Central memory CD4-positive, alpha-beta T cell (primary cell): ENCODE measurements at regions not wholly inside any gene's neighbourhood (a gene's known extent, or its start where the extent isn't known, plus 50 kb on each side); places are given as distances from the start of the nearest gene placed in this dataset.

Experiments
- DNase-seq: peaks from one replicate; pipeline ENCODE4 v3.0.0; 2022

- no peak for DNase-seq
Observed at GRCh38 chr3:14273901-14274611, 95.4 kb downstream of the LSM3 start.

- no peak for DNase-seq
Observed at GRCh38 chr3:14274612-14274936, 96.0 kb downstream of the LSM3 start.

GRCh38 chr3:14274999-14275961 is 96.7 kb downstream of the LSM3 start:
- no peak for DNase-seq

GRCh38 chr3:14275962-14276909 is 97.6 kb downstream of the LSM3 start:
- DNase-seq, result no peak

GRCh38 chr3:14277557-14277956 is 98.9 kb downstream of the LSM3 start:
- no peak for DNase-seq

- no peak for DNase-seq
Observed at GRCh38 chr3:14278265-14278798, 99.7 kb downstream of the LSM3 start.

- no peak for DNase-seq
Observed at GRCh38 chr3:14278799-14279625, 100.4 kb downstream of the LSM3 start.

GRCh38 chr3:14279626-14280061 is 101.0 kb downstream of the LSM3 start:
- DNase-seq, result no peak

- DNase-seq, result no peak
Observed at GRCh38 chr3:14280326-14280725, 101.7 kb downstream of the LSM3 start.

- no peak for DNase-seq
Observed at GRCh38 chr3:14281053-14281452, 102.4 kb downstream of the LSM3 start.

- no peak for DNase-seq
Observed at GRCh38 chr3:14282001-14282705, 103.5 kb downstream of the LSM3 start.

GRCh38 chr3:14282706-14283075 is 104.1 kb downstream of the LSM3 start:
- DNase-seq, result no peak

- no peak for DNase-seq
Observed at GRCh38 chr3:14283092-14283812, 104.6 kb downstream of the LSM3 start.

GRCh38 chr3:14283813-14284438 is 105.3 kb downstream of the LSM3 start:
- no peak for DNase-seq

- no peak for DNase-seq
Observed at GRCh38 chr3:14284694-14285547, 106.3 kb downstream of the LSM3 start.

GRCh38 chr3:14285548-14285925 is 106.9 kb downstream of the LSM3 start:
- no peak for DNase-seq

- DNase-seq, result no peak
Observed at GRCh38 chr3:14286887-14287500, 108.4 kb downstream of the LSM3 start.

- DNase-seq, result no peak
Observed at GRCh38 chr3:14288177-14288788, 109.7 kb downstream of the LSM3 start.
